GM12878 (cell line): ENCODE measurements at regions not wholly inside any gene's neighbourhood (a gene's known extent, or its start where the extent isn't known, plus 50 kb on each side); places are given as distances from the start of the nearest gene placed in this dataset.

Experiments used
- ATAC-seq: fragments of 200-7000 bp; cut with Tn5 transposase; 3 replicates; pipeline ENCODE4 v1.9.1; 2020; ENCODE audit warnings: mild to moderate bottlenecking, moderate library complexity
- BruUV-seq: library from RNA; stranded (reverse); fragments of 400-500 nt; replicated peaks from 2 replicates; lab custom pipeline; 2021; lab: Mats Ljungman, UMichigan
- CTCF ChIA-PET: fragments of 300-600 bp; sonication (Branson Sonifier 250); formaldehyde crosslinking; extraction: SDS; loops from one replicate; lab custom pipeline; 2021; ENCODE audit warnings: inconsistent platforms; lab: Yijun Ruan, JAX
- POLR2A ChIA-PET: fragments of 350-600 bp; formaldehyde crosslinking; extraction: SDS; loops from one replicate; lab custom pipeline; 2021; ENCODE audit warnings: inconsistent platforms; lab: Charles Lee
- RAD21 ChIA-PET: fragments of 300-600 bp; sonication (Branson Sonifier 250); formaldehyde crosslinking; loops from one replicate; lab custom pipeline; 2023; ENCODE audit warnings: antibody characterized with exemption; ENCODE audit not compliant: unreplicated experiment; lab: Charles Lee
- SMC1A ChIA-PET: fragments of 300-600 bp; sonication (Branson Sonifier 250); formaldehyde crosslinking; loops from one replicate; lab custom pipeline; 2023; ENCODE audit not compliant: unreplicated experiment, uncharacterized antibody; lab: Charles Lee
- DNase-seq: peaks from one replicate; pipeline ENCODE4 v3.0.0-alpha.2; 2011; ENCODE audit warnings: low read depth, low spot score
- FAIRE-seq: peaks from 3 replicates; lab custom pipeline; 2011; peaks lifted over from hg19 to GRCh38; lab: Jason Lieb, UNC
- H2AFZ ChIP-seq: 2 replicates; pipeline ENCODE4 v1.6.0; 2011; ENCODE audit warnings: low read depth, low read length, control low read depth; ENCODE audit not compliant: control insufficient read depth
- H3K27ac ChIP-seq: 2 replicates; pipeline ENCODE4 v1.5.1; 2011; ENCODE audit warnings: control low read depth; ENCODE audit not compliant: control insufficient read depth, insufficient read depth
- H3K27me3 ChIP-seq, 2 experiments: replicated peaks in 1 of 2; 2 replicates each; pipeline versions ENCODE4 v1.6.0 to v1.6.1; 2011; ENCODE audit warnings: low read length in 1 of 2; ENCODE audit not compliant: control insufficient read depth in 2 of 2, insufficient read depth in 2 of 2
- H3K36me3 ChIP-seq, 2 experiments: 2 replicates each; pipeline ENCODE4 v1.5.1; 2011; ENCODE audit warnings: low read length in 1 of 2; ENCODE audit not compliant: control insufficient read depth in 2 of 2, insufficient read depth in 2 of 2
- H3K4me1 ChIP-seq: 2 replicates; pipeline ENCODE4 v1.6.1; 2011; ENCODE audit warnings: mild to moderate bottlenecking, low read length, moderate library complexity, mixed read lengths; ENCODE audit not compliant: control insufficient read depth, insufficient read depth
- H3K4me2 ChIP-seq: 2 replicates; pipeline ENCODE4 v1.6.0; 2011; ENCODE audit warnings: control low read depth; ENCODE audit not compliant: control insufficient read depth, insufficient read depth
- H3K4me3 ChIP-seq: fragments of 200-600 bp; sonication (generic); 2 replicates; pipeline ENCODE4 v1.5.1; 2016
- H3K79me2 ChIP-seq: 2 replicates; pipeline ENCODE4 v1.6.0; 2011; ENCODE audit warnings: low read length; ENCODE audit not compliant: control insufficient read depth, insufficient read depth
- H3K9ac ChIP-seq: 2 replicates; pipeline ENCODE4 v1.8.0; 2011; ENCODE audit warnings: low read length, control low read depth, mixed read lengths; ENCODE audit not compliant: control insufficient read depth, insufficient read depth
- H3K9me3 ChIP-seq: replicated peaks from 3 replicates; pipeline ENCODE4 v1.5.1; 2011; ENCODE audit warnings: mild to moderate bottlenecking, low read length; ENCODE audit not compliant: control insufficient read depth, insufficient read depth
- H4K20me1 ChIP-seq: 2 replicates; pipeline ENCODE4 v1.6.0; 2011; ENCODE audit not compliant: control insufficient read depth, insufficient read depth
- ASH2L ChIP-seq: fragments of 300-600, 200-600 bp; sonication (generic); IDR thresholded peaks from 2 replicates; pipeline ENCODE4 v1.6.1; 2017; ENCODE audit warnings: low read depth, mild to moderate bottlenecking, borderline replicate concordance
- BMI1 ChIP-seq: fragments of 450-650 bp; IDR thresholded peaks from 2 replicates; pipeline ENCODE4 v1.6.1; 2016; ENCODE audit warnings: mild to moderate bottlenecking, moderate library complexity, borderline replicate concordance
- CBX5 ChIP-seq: sonication (generic); IDR thresholded peaks from 2 replicates; pipeline ENCODE4 v1.6.1; 2016; ENCODE audit warnings: low read depth, moderate library complexity, mild to moderate bottlenecking, inconsistent platforms
- MEF2A ChIP-seq: IDR thresholded peaks from 2 replicates; pipeline ENCODE4 v1.6.1; 2011; ENCODE audit warnings: low read depth, mild to moderate bottlenecking, low read length, moderate library complexity; ENCODE audit not compliant: insufficient read depth
- NR2C2 ChIP-seq: IDR thresholded peaks from 2 replicates; pipeline ENCODE4 v1.6.1; 2011; ENCODE audit warnings: borderline replicate concordance, low read depth; ENCODE audit not compliant: control insufficient read depth, insufficient read length
- POLR2A ChIP-seq: IDR thresholded peaks from 2 replicates; pipeline ENCODE4 v1.6.1; 2011; ENCODE audit warnings: low read depth, mild to moderate bottlenecking, low read length
- TBL1XR1 ChIP-seq: IDR thresholded peaks from 2 replicates; pipeline ENCODE4 v1.6.1; 2012; ENCODE audit warnings: low read depth, low read length, improper control_type of control experiment
- ZBTB40 ChIP-seq: fragments of 450-650 bp; IDR thresholded peaks from 2 replicates; pipeline ENCODE4 v1.6.1; 2016; ENCODE audit warnings: mild to moderate bottlenecking, moderate library complexity, borderline replicate concordance
- ZNF687 ChIP-seq: fragments of 450-650 bp; IDR thresholded peaks from 2 replicates; pipeline ENCODE4 v1.6.1; 2017; ENCODE audit warnings: mild to moderate bottlenecking, moderate library complexity
- WGBS: methylation state at CpG from one replicate; pipeline ENCODE4 v1.1.6; 2016; ENCODE audit warnings: low lambda C conversion rate; ENCODE audit not compliant: insufficient replicate concordance, insufficient coverage; ENCODE audit errors: missing lambda C conversion rate; 5-methylcytosine and 5-hydroxymethylcytosine counted together
- in situ Hi-C: fragments of 300-500 bp; cut with MboI; formaldehyde crosslinking; loops from 9 replicates; pipeline ENCODE4 v1.14.3; 2018; ENCODE audit warnings: mixed read lengths
- intact Hi-C: fragments of 100-400 bp; cut with micrococcal nuclease; formaldehyde crosslinking; loops from one replicate; pipeline ENCODE4 v1.14.2; 2022; ENCODE audit not compliant: unreplicated experiment

GRCh38 chrX:34487364-34487763 lies 169.7 kb downstream of the TMEM47 start (continued):
- TF ChIP-seq ZBTB40 (no peak), POLR2A (no peak), MEF2A (no peak)

- Histone ChIP-seq H2AFZ (no peak overlapping the region), H3K4me2 (no peak overlapping the region), H3K9ac (no peak overlapping the region), H3K27me3 (no peaks in the 10 kb centered on the region), H3K9me3 (no peaks in the 10 kb centered on the region), H3K4me1 (no peaks in the 10 kb centered on the region), H3K36me3 (no peaks in the 10 kb centered on the region), H3K27ac (no peak overlapping the region), H3K4me3 (no peak overlapping the region), H3K79me2 (no peaks in the 10 kb centered on the region), H4K20me1 (no peaks in the 10 kb centered on the region)
- no peak for ATAC-seq
- 17% methylated on average over 6 of the region's 6 CpGs for WGBS
- DNase-seq, result no peak
- intact Hi-C loops (no loop called here), in situ Hi-C loops (no loop called here)
- CTCF ChIA-PET, result no interaction called here
- RAD21 ChIA-PET, result no interaction called here
- TF ChIP-seq CBX5 (no peak), BMI1 (no peak), ASH2L (no peak), ZNF687 (no peak), MEF2A (no peak), TBL1XR1 (no peak), NR2C2 (no peak)
- no peak for FAIRE-seq
- BruUV-seq, result no TSS peak
- SMC1A ChIA-PET, result no interaction called here
- POLR2A ChIA-PET, result no interaction called here
Measured at GRCh38 chrX:34483980-34484379, 173.1 kb downstream of the TMEM47 start.
